NCI-H187 (cell line): ENCODE measurements at regions not wholly inside any gene's neighbourhood (a gene's known extent, or its start where the extent isn't known, plus 50 kb on each side); places are given as distances from the start of the nearest gene placed in this dataset.

Source experiments
- DNase-seq, 2 experiments: peaks; one replicate each; lab custom pipeline; 2025; lab: John Stamatoyannopoulos, UW

DNA sequence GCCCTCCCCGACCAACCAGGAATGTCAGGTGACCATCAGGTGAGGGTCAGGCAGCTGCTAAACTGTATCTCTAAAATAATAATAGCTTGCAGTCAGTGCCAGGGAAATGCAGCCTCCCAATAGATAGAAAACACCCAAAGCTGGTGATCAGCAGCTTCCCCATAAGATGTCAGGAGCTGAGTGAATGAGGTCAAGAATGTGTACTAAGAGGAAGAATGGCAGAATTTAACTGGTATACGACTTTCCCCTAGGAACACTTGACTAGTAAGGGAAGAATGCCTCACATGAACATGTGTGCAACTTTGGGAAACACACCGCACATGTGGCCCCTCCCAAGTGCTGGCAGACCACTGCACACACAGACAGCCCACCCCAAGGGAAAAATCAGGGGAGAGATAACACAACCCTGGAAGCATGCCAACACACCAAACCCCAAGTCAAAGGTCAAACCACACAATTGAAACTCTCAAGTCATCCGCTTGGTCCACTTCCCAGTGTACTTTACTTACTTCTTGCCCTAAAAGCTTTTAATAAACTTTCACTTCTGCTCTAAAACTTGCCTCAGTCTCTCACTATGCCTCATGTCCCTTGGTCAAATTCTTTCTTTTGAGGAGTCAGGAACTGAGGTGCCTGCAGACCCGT lies 806.5 kb downstream of the OTOL1 start:
- DNase-seq, result no peak

DNA sequence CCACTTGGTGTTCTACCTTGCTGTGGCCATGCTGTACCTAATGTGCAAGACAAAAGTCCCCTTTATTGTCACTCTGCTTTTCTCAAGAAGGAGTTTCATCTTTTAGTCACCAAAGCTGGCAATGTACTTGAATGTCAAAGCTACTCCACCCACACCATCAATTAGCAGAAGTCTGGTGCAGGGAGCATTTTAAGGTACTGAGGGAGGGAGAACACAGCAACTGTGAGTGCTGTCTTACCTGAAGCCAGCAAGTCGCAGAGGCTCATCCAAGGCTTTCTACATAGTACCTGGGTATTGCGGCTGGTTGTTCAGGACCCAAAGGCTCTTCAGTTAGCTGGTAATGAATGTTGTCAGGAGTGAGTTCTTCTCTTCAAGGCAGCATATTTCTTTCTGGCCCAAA lies 820.4 kb downstream of the OTOL1 start:
- no peak for DNase-seq

DNA sequence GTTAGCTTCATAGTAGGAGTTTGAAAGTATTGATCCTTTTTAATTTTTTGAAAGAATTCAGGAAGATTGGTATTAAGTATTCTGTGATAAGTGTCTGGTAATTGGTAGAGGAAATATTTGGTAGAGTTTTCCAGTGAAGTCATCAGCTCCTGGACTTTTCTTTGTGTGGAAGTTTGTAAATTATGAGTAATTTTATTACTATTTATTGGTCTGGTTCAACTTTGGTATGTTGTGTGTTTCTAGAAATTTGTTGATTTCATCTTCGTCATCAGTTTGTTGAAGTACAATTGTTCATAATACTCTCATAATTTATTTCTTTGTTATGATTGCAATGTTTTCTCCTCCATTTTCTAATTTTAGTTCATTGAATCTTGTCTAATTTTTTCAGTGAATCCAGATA lies 832.0 kb downstream of the OTOL1 start:
- DNase-seq, result no peak

DNA sequence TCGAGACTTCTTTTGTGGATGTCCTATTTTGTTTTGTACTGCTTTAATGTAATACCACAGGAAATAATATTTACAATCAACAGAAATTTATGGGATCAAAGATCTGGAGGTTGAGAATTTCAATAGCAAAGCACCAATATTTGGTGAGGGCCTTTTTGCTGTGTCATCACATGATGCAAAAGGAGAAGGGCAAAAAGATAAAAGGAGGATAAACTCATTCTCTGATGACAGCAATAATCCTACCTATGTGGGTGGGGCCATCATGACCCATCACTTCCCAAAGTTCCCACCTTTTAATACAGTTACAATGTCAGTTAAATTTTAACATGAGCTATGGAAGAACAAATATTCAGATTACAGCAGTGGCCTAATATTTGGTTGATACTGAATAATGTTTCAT lies 832.9 kb downstream of the OTOL1 start:
- no peak for DNase-seq

DNA sequence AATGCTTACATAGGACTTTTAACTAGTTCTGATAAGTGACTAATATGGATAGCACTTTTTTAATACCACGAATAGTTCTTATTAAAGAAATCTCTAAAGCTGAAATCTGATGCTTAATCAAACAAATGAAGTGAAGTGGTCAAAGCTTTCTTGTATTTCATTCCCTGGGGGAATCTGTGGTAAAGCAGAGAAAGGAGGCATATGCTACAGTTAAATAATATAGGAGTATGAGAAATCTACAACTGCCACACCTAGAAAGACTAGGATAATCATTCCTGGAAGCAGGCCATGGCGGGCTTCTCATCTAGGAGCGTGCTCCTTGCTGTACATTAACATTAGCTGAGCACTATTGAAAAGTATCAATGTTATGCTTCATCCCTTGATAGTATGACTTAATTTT lies 835.7 kb downstream of the OTOL1 start:
- DNase-seq, result no peak

DNA sequence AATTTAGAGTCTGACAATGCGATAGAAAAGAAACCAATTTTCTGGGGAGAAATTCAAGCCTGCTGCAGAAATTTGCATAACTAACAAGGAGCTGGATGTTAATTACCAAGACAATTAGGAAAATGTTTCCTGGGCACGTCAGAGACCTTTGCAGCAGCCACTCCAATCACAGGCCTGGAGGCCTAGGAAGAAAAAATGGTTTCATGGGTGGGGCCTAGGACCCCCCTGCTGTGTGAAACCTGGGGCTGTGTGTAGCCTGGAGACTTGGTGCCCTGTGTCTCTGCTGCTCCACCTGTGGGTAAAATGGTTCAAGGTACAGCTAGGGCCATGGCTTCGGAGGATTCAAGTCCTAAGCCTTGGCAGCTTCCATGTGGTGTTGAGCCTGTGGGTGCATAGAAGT lies 837.9 kb downstream of the OTOL1 start:
- no peak for DNase-seq

DNA sequence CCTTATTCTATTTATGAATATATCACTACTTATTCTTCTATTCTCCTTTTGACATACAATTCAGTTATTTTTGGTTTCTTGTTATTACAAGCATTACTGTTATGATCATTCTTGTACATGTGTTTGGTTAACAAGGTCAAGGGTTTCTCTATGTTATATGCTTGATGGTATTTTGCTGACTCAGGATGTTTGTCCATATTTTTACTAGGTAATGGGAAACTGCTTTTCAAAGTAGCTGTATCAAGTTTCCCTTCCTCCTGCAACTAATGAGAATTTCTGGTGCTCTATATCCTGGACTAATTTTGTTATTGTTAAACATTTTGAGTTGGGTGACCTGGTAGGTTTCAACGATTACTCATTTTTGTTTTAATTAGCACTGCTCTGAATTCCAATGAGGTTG lies 841.0 kb downstream of the OTOL1 start:
- DNase-seq, result no peak

DNA sequence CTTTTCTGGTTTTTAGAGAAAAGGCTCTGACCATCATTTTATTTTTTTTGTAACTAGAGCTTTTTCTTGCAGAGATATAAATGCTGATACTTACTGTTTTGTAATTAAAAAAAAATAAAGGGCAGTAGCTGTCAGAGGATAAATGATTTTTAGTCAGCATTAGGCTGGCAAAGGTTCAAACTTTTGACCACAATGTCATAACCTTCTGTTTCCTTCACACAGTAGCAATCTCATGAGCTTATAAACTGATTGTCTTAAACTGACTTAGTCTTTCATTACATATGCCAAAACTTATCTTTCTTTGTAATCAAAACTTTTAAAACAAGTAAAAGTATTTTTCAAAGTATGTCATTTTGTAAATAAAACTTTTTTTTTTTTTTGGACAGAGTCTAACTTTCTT lies 841.9 kb downstream of the OTOL1 start:
- no peak for DNase-seq

DNA sequence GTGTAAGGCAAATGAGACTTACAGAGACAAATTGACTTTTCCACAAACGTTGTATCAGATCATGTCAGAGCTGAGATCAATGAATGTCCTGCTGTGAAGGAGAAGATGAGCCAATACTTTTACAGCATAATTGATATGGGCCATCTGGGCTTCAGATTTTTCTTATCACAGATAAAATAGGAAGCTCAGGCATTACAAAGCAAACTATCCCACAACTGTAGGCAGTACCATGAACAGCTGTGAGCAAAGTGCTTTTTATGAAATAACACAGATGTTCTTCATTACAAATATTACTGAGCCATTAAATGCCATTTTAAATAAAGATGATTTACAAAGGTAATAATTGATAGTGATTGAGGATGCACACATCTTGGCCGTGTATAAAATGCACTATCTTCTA lies 852.3 kb downstream of the OTOL1 start:
- DNase-seq, result no peak

DNA sequence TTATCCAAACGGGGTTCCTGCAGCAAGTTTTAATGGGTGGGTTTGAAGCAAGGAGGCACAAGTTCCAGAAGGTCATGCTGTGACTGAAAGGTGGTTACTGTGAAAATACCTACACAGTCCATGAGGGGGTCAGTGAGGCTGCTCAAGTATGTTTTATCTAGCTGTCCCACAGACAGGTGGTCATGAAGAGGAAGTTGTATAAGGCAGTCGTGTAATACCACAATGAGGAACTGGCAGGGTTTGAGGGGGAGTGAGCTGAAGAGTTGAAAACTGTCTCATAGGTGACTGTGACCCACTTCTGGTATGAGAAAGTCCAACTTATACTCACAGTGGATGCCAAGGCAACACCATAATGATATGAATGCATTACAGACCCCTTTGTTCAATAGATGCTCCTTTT lies 856.8 kb downstream of the OTOL1 start:
- DNase-seq, result no peak

DNA sequence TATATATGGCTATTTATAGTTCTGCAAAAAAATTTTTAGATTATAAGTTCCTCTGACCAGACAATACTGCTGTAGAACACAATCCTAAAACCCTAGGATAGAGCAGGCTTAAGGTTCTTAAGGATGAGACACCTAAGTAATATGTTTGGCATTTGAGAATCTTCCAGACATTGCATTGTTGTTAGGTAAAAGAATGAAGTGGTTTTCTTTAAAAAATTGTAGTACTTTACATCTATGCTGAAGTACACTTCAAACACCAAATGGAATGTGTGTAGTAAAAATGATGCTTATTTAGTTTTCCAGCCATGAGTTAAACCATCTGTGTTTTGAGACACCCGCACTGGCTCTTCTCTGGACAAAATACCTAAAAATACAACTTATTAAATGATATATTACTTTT lies 857.7 kb downstream of the OTOL1 start:
- no peak for DNase-seq

DNA sequence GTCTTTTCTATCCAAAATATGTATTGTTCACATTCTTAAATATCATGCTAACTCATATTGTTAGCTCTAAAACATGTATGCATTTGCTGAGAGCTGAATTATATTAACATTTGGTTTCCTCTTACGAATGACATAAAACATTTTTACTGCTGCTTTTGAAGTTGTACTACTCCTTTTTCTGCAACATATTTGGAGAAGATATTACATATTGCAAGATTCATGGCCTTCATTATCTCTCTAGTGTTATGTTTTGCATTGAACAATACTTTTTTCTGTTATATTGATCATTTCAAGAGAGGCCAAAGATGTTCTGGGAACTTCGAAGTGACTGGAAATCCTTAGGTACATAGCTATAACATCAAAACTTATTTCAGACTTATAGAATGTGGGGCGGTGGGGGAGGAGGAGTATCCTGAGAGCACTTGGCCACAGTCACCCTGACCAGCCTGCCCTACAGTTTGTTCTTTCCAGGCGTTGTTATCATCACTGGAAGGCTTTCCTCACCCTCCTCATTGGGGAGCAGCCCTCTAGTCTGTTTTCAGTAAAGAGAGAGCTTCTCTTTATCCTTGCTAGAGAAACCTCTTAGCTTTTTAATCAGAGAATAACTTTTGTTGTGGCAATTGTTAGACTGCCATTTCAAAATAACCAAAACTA lies 868.6 kb downstream of the OTOL1 start:
- no peak for DNase-seq

DNA sequence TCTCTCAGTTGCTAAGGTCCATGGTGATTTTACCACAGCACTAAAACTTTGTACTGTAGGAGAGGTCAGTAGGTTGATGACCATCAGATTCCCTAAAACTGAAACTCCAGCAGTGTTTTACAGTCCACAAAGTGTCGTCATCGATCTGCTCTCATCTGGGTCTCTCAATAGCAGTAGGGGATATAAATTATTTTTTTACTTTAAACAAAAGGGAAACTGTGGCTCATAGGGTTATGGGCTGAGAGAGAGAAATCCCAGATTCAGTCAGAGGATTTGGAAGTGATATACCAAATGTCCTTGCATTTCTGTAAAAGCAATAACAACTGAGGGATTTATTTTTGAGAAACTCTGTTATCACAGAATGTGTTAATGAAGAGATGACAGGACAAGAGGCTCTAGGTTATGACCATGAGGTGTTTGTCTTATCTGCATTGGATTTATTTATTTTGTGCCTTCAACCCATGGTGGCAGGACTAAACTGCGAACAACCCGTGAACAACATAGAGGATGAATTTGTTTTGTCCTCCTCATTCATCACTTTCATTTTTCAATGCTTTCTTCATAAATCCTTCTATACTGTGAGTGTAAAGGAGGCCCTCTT lies 869.7 kb downstream of the OTOL1 start:
- DNase-seq, result no peak

DNA sequence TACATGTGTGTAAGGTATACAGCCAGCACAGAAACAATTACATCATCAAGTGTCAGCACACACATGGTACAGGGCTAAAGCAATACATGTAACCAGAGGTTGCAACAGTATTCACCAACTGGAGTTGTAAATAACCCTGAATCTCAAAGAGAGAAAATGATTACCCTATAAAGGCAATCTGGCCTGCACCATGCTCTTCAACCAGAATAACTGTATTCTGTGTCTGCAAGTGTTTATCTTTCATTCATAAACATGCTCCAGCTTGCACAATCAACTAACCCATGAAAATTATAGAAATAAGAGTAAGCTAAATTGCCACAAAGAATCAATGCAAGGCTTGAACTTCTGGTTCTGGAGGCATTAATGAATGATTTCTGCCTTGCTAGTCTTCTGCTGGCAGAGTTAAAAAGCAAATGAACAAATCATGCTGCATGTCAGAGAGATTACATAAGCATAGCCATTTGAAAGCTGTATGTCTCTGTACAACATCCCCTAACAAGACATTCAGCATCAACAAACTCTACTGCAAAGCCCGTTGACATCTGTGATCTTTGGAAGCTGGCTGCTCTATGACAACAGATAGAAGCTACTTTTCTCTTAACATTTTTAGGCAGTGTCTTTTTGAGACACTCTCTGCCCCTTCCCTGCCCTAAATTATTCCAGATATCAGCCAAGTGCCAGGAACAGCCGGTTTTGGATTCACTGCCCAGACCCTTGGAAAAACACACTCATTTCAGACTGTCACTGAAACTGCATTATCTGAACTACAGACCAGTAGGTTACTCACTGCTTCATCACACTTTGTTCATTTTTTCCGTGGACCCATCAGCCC lies 871.0 kb downstream of the OTOL1 start:
- DNase-seq, result no peak

DNA sequence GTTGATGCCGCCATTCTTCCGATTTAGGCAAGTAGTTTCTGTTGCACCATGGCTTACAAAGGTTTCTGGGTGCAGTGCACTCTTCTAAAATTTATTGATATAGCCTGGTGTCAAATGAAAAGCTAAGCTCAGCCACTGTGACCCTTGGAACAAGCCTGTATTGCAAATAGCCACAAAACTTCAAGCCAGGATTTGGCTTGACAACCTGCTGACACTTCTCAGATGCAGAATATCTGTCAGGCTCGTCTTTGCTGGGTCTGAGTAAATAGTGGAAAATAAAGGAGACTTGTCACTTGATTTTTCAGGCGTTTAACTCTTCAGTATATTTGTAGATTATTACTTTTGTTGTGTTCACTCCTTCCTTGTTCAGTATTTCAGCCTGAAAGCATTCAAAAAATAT lies 871.8 kb downstream of the OTOL1 start:
- DNase-seq, result no peak

DNA sequence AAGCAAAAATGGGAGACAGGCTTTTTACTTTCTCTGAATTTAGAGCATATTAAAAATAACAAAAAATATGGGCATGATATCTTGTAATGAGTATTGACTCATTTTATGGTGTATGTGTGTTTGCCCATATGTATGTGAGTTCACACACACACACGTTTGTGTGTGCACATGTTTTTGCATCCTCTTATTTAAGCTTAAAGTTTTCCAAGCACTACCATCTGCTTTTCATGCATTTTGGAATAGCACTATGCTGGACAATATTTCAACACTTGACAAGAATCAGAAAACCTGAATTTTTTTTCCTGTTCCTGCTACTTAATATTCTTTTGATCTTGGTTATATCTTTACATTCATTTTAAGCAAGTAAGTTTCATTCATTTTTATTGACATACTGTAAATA lies 872.7 kb downstream of the OTOL1 start:
- no peak for DNase-seq

DNA sequence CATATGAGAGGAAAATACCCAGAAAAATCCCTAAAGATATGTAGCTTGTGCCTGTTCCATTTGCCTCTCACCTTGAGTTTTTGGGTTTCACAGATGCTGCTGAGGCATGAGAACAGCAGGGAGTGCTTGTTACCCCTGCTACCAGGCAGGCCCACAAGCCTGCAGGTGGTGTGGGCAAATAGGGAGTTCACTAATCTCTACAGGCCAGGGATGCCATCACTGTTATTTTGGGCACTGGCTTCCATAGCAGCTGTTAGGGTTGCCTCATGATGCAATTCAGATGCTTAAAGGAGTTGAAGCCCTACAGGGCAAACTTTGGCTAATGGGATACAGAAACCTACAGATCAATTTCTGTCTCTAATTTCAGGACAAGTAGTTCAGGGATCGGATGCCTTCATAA lies 873.5 kb downstream of the OTOL1 start:
- no peak for DNase-seq

DNA sequence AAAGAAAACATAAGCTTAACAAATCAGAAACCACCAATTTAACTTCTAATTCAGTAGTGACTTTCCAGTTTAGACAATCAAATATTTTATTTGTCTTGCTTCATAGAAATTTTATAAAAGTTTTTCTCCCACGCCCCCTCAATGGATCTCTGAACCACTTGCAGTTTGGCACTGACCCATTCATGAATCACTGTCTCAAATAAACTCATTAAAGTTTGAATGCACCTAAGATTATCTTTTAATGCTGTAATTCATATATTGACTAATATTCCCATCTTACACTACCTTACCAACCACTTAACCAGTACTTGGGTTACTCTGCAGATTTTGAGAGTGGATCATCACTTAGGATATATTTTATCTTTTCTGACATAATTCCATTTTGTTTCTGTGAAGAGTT lies 880.2 kb downstream of the OTOL1 start:
- DNase-seq, result no peak

DNA sequence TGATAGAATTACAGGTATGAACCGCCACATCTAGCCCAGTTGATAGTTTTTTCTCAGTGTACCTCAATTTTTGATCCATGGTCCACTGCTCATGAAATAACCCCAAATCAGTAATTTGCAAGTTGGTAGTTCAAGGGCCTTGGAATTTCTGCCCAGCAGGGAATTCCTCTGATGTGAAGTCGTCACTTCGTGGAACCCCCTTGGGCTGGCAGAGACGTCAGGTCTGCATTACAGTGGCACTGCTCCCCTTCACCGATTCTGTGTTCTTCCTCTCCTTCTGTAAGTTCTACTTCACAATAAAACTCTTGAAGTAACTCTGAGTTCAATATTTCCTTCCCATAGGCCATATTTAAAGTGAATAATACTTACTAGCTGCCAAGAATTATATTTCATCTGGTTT lies 881.0 kb downstream of the OTOL1 start:
- DNase-seq, result no peak

DNA sequence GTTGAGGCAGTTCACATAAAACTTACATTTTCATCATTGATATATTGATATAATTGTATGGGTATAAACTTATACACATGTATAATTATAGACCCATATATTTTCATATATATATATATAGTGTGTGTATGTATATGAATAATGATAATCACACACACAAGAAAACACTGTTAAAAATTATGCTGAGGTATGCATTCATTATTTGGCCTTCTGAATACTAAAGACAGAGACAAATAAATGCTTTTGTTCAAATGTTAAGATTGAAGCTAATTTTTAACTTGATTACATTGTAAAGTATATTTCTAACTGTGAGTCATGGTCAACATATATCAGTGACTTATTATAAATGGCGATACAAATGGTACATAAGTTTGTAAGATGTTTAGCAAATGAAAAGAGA lies 888.8 kb downstream of the OTOL1 start:
- DNase-seq, result no peak

DNA sequence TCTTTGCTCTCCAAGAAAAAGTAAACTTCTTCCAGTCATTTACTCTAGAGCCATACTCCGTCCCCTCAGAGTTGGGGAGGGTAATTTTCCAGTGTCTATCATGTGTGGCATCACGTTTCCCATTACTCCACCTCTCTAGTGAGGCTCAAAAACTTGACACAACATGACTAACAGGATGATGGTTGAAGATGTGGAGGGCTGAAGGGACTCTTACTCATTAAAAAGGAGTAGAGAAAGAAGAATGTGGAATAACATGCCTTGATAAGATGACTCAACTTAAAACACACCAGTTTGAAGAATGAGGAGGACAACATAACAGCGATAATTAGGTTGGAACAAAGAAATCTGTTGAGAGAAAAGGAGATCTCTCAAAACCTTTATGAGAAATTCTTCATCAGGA lies 894.3 kb downstream of the OTOL1 start:
- no peak for DNase-seq

DNA sequence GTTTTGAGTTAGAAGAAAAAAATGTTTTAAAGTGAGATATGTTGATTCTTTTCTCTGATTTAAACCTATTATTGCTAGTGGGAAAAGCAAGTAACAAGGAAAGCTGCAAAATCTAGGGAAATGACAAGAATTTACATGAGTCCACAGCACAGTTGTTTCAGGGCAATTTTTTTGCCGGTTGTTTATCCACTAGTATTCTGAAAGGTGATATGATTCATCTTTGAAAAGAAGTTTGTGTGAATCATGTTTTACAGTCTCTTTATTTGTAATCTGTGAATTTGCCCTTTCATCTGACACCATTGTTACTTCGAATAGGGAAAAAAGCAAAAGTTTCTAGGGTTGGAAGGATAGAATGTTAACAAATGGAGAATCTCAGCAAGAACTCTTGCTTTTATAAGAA lies 894.7 kb downstream of the OTOL1 start:
- DNase-seq, result no peak

DNA sequence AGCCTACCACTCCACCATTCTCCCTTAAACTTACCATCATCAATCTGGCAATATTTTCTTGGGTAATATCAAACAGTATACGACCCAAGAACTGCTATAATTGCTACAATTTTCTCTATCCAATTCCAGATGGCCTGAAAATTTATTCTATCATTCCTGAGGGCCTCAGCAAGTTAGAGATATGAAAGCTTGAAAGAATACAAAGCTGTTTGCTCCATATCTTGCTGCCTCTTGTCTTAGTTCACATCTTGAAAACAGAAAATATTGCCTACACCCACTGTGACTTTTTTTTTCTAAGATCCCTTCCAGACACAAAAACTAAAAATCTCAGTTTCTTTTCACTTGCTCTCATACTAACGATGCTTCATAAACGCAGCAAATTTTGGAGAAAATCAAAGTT lies 898.9 kb downstream of the OTOL1 start:
- DNase-seq, result no peak
